K562 (cell line): ENCODE measurements at regions not wholly inside any gene's neighbourhood (a gene's known extent, or its start where the extent isn't known, plus 50 kb on each side); places are given as distances from the start of the nearest gene placed in this dataset.

Experiments used
- ATAC-seq: fragments of 200-7000 bp; cut with Tn5 transposase; 3 replicates; pipeline ENCODE4 v1.9.1; 2020; ENCODE audit warnings: moderate library complexity
- BruUV-seq: library from RNA; stranded (reverse); fragments of 400-500 nt; replicated peaks from 2 replicates; lab custom pipeline; 2021; lab: Mats Ljungman, UMichigan
- CTCF ChIA-PET: fragments of 300-600 bp; formaldehyde crosslinking; extraction: SDS; loops from one replicate; lab custom pipeline; 2021; ENCODE audit warnings: low intra/inter-chr PET ratio; lab: Yijun Ruan, JAX
- POLR2A ChIA-PET: fragments of 300-600, 350-650 bp; sonication (Branson Sonifier 250); formaldehyde crosslinking; extraction: SDS; loops from one replicate; lab custom pipeline; 2021; ENCODE audit warnings: antibody characterized with exemption, inconsistent platforms; lab: Yijun Ruan, JAX
- DNase-seq, 4 experiments: peaks; one replicate each; pipeline versions ENCODE4 v3.0.0 to v3.0.0-alpha.2; 2011 to 2018; ENCODE audit warnings: low spot score in 3 of 4, mixed read lengths in 3 of 4; ENCODE audit errors: extremely low read depth in 1 of 4
- FAIRE-seq: peaks from 2 replicates; lab custom pipeline; 2011; peaks lifted over from hg19 to GRCh38; lab: Jason Lieb, UNC
- H2AFZ ChIP-seq: 2 replicates; pipeline ENCODE4 v1.6.0; 2011; ENCODE audit warnings: low read depth, low read length, control low read depth, inconsistent platforms
- H3K27ac ChIP-seq: fragments of 200-600 bp; 3 replicates; pipeline ENCODE4 v1.8.0; 2011; ENCODE audit warnings: low read depth, mild to moderate bottlenecking, control low read depth, inconsistent platforms, low read length, moderate library complexity, mixed read lengths; ENCODE audit errors: extremely low read depth
- H3K27me3 ChIP-seq, 2 experiments: fragments of 300-600 bp in 1 of 2; 2 replicates in 1 of 2; 3 replicates in 1 of 2; pipeline versions ENCODE4 v1.6.0 to v1.8.0; 2011; ENCODE audit warnings: inconsistent platforms in 2 of 2, low read length in 2 of 2, mild to moderate bottlenecking in 1 of 2, mixed read lengths in 1 of 2, moderate library complexity in 1 of 2; ENCODE audit not compliant: control insufficient read depth in 2 of 2, insufficient read depth in 2 of 2
- H3K36me3 ChIP-seq: fragments of 300-600 bp; 3 replicates; pipeline ENCODE4 v1.8.0; 2011; ENCODE audit warnings: mild to moderate bottlenecking, low read length, inconsistent platforms; ENCODE audit not compliant: control insufficient read depth, insufficient read depth
- H3K4me1 ChIP-seq, 2 experiments: fragments of 200-600 bp in 1 of 2; replicated peaks in 1 of 2; 2 replicates in 1 of 2; 3 replicates in 1 of 2; pipeline versions ENCODE4 v1.5.1 to v1.8.0; 2011; ENCODE audit warnings: inconsistent platforms in 2 of 2, low read length in 2 of 2, mild to moderate bottlenecking in 1 of 2, mixed read lengths in 1 of 2, moderate library complexity in 1 of 2; ENCODE audit not compliant: control insufficient read depth in 2 of 2, insufficient read depth in 2 of 2
- H3K4me2 ChIP-seq: 2 replicates; pipeline ENCODE4 v1.6.1; 2011; ENCODE audit warnings: low read length, control low read depth, inconsistent platforms, mixed read lengths; ENCODE audit not compliant: insufficient read depth
- H3K4me3 ChIP-seq: fragments of 200-600 bp; sonication (generic), shearing (Covaris generic); 2 replicates; pipeline ENCODE4 v1.5.1; 2016; ENCODE audit warnings: control low read depth, inconsistent platforms
- H3K79me2 ChIP-seq: fragments of 200-600 bp; 3 replicates; pipeline ENCODE4 v1.8.0; 2011; ENCODE audit warnings: low read length, inconsistent platforms; ENCODE audit not compliant: control insufficient read depth, insufficient read depth
- H3K9ac ChIP-seq, 2 experiments: 2 replicates each; pipeline versions ENCODE4 v1.6.0 to v1.6.1; 2011; ENCODE audit warnings: low read depth in 2 of 2, low read length in 2 of 2, control low read depth in 1 of 2, inconsistent platforms in 1 of 2, mild to moderate bottlenecking in 1 of 2, mixed read lengths in 1 of 2; ENCODE audit not compliant: insufficient read depth in 1 of 2
- H3K9me1 ChIP-seq: one replicate; pipeline ENCODE4 v1.6.0; 2011; ENCODE audit warnings: inconsistent platforms, mild to moderate bottlenecking, low read length, moderate library complexity; ENCODE audit not compliant: control insufficient read depth, insufficient read depth
- H3K9me3 ChIP-seq: replicated peaks from 2 replicates; pipeline ENCODE4 v1.5.1; 2011; ENCODE audit warnings: low read depth, low read length, inconsistent platforms; ENCODE audit not compliant: control insufficient read depth, insufficient read depth
- H4K20me1 ChIP-seq: replicated peaks from 2 replicates; pipeline ENCODE4 v1.6.1; 2011; ENCODE audit warnings: low read length, inconsistent platforms, mixed read lengths; ENCODE audit not compliant: control insufficient read depth, insufficient read depth
- AFF4 ChIP-seq: sonication (generic); formaldehyde crosslinking; IDR thresholded peaks from 2 replicates; pipeline ENCODE4 v1.8.0; 2023; ENCODE audit warnings: mild to moderate bottlenecking, missing genetic modification reagents
- ARNT ChIP-seq, 2 experiments: fragments of 450-650 bp; IDR thresholded peaks; 2 replicates each; pipeline ENCODE4 v1.6.1; 2016; ENCODE audit warnings: mild to moderate bottlenecking in 1 of 2
- BRD9 ChIP-seq: fragments of 450-650 bp; IDR thresholded peaks from 2 replicates; pipeline ENCODE4 v1.6.1; 2018; ENCODE audit warnings: low read depth; ENCODE audit not compliant: partially characterized antibody
- CLOCK ChIP-seq: fragments of 250-450 bp; sonication (Bioruptor Pico); IDR thresholded peaks from 2 replicates; pipeline ENCODE4 v1.4.0; 2020; ENCODE audit warnings: mild to moderate bottlenecking, moderate library complexity, borderline replicate concordance
- MTA3 ChIP-seq: fragments of 450-650 bp; formaldehyde crosslinking; IDR thresholded peaks from 2 replicates; pipeline ENCODE4 v1.6.1; 2017; ENCODE audit warnings: mild to moderate bottlenecking, borderline replicate concordance
- NCOA1 ChIP-seq: fragments of 450-650 bp; IDR thresholded peaks from 2 replicates; pipeline ENCODE4 v1.6.1; 2016; ENCODE audit warnings: low read depth
- NFIX ChIP-seq: fragments of 250-450 bp; sonication (Bioruptor Pico); IDR thresholded peaks from 2 replicates; pipeline ENCODE4 v1.4.0; 2020; ENCODE audit warnings: low read depth, mild to moderate bottlenecking, moderate library complexity
- RFX5 ChIP-seq: IDR thresholded peaks from 2 replicates; pipeline ENCODE4 v1.6.1; 2011; ENCODE audit warnings: low read depth, mild to moderate bottlenecking, improper control_type of control experiment, low read length
- TCFL5 ChIP-seq: fragments of 250-450 bp; sonication (Bioruptor Pico); conservative IDR thresholded peaks from 2 replicates; pipeline ENCODE4 v1.6.1; 2021; ENCODE audit warnings: mild to moderate bottlenecking, moderate library complexity, matching md5 sums
- TEAD2 ChIP-seq: fragments of 450-650 bp; IDR thresholded peaks from 2 replicates; pipeline ENCODE4 v1.6.1; 2016; ENCODE audit warnings: missing genetic modification characterization, control low read depth, missing compliant biosample characterization
- TRIM24 ChIP-seq, 2 experiments: fragments of 450-650 bp; IDR thresholded peaks; 2 replicates each; pipeline ENCODE4 v1.6.1; 2016
- WGBS: fragments of 100-300 bp; shearing (Covaris generic); methylation state at CpG from one replicate; pipeline ENCODE4 v1.1.6; 2016; ENCODE audit warnings: low coverage, mixed read lengths; ENCODE audit not compliant: insufficient coverage; ENCODE audit errors: missing lambda C conversion rate; 5-methylcytosine and 5-hydroxymethylcytosine counted together
- in situ Hi-C: fragments of 300-500 bp; cut with MboI; formaldehyde crosslinking; loops from 4 replicates; pipeline ENCODE4 v1.15.0; 2018; ENCODE audit warnings: inconsistent platforms, mixed read lengths
- intact Hi-C: fragments of 100-400 bp; cut with micrococcal nuclease; formaldehyde crosslinking; loops from 2 replicates; pipeline ENCODE4 v1.14.2; 2022
- TF ChIP-seq, protein P1 (sequence below): conservative IDR thresholded peaks from 2 replicates; pipeline ENCODE4 v1.6.1; 2011; ENCODE audit warnings: low read depth, mild to moderate bottlenecking, low read length; ENCODE audit not compliant: control insufficient read depth

DNA sequence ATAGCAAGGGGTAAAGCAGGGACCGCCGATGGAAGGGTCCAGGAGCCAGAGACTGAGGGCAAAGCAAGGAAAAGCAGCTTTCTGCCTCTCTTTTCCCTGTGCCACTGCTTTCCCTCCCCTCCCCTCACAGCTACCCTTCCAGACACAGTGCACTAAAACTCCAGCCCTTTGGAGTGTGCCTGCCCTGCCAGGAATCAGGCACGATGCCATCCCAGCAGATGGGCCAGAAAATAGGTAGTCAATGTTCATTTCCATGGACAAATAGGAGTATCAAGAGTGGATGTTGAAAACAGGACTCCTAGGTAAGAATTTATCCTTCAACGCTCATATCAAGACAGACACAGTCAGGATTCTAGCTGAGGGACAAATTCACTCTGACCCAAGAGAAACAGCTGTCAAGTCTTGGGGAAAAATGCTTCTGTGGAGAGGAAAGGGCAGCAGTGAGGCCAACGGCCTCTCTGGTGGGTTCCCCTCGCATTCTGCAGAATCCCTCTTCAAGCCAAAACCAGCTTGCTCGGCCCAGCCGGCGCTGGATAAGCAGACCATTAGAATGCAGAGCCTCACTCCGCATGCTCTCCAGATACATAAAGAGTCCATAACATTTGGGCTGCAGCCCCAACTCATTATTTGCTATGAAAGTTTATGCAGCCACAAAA is 138.0 kb downstream of the CAAP1 start (continued):
- TF ChIP-seq, protein P1, sequence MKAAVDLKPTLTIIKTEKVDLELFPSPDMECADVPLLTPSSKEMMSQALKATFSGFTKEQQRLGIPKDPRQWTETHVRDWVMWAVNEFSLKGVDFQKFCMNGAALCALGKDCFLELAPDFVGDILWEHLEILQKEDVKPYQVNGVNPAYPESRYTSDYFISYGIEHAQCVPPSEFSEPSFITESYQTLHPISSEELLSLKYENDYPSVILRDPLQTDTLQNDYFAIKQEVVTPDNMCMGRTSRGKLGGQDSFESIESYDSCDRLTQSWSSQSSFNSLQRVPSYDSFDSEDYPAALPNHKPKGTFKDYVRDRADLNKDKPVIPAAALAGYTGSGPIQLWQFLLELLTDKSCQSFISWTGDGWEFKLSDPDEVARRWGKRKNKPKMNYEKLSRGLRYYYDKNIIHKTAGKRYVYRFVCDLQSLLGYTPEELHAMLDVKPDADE, result no peak
- no peak for TF ChIP-seq TCFL5 (CRISPR knock-in tag)
- no peak for TF ChIP-seq BRD9
- no peak for TF ChIP-seq ARNT (IDR thresholded peaks at IDR 0.05)
- TF ChIP-seq TEAD2 (tag), result no peak
- TF ChIP-seq NFIX (CRISPR knock-in tag), result no peak
- no peak for TF ChIP-seq TRIM24 (IDR thresholded peaks at IDR 0.05)

- ChIA-PET POLR2A (no interaction called here), CTCF (no interaction called here)
- 83% methylated on average over 1 of the region's 1 CpG for WGBS
- H3K9me1 ChIP-seq, result no peaks in the 10 kb centered on the region
- no peaks in the 10 kb centered on the region for H3K4me1 ChIP-seq
- no peak for ATAC-seq
- H3K9ac ChIP-seq, result no peak overlapping the region
- BruUV-seq, result no TSS peak
- H3K4me3 ChIP-seq, result no peak overlapping the region
- H3K9me3 ChIP-seq, result no peaks in the 10 kb centered on the region
- no peak overlapping the region for H2AFZ ChIP-seq
- no peak overlapping the region for H3K4me2 ChIP-seq
- H3K79me2 ChIP-seq, result no peaks in the 10 kb centered on the region
- no peaks in the 10 kb centered on the region for H3K36me3 ChIP-seq
- no peak for FAIRE-seq
- no peak overlapping the region for H3K27ac ChIP-seq
- in situ Hi-C loops (no loop called here), intact Hi-C loops (no loop called here)
- H3K27me3 ChIP-seq, result no peaks in the 10 kb centered on the region
- no peaks in the 10 kb centered on the region for H4K20me1 ChIP-seq
- no peak for DNase-seq
- TF ChIP-seq CLOCK (CRISPR knock-in tag), result no peak
- no peak for TF ChIP-seq RFX5
- no peak for TF ChIP-seq MTA3
- TF ChIP-seq NCOA1, result no peak
- TF ChIP-seq AFF4 (CRISPR knock-in tag), result no peak
- TF ChIP-seq BRD9, result no peak
Observed at GRCh38 chr9:26753971-26754370, 138.6 kb downstream of the CAAP1 start.
